Lower leg skin (tissue), 4 donors: ENCODE measurements at regions not wholly inside any gene's neighbourhood (a gene's known extent, or its start where the extent isn't known, plus 50 kb on each side); places are given as distances from the start of the nearest gene placed in this dataset.

ENCODE experiments used
- DNase-seq, 2 donors: peaks; one replicate each; pipeline ENCODE4 v3.0.0-alpha.2; 2019; ENCODE audit warnings: low spot score in 2 of 2
- H3K4me3 ChIP-seq: fragments of 200-600 bp; sonication (generic); 2 replicates; pipeline ENCODE4 v1.5.1; 2017; ENCODE audit warnings: mild to moderate bottlenecking, low read depth; ENCODE audit not compliant: poor library complexity, severe bottlenecking
- CTCF ChIP-seq, 3 donors: fragments of 450-650 bp; IDR thresholded peaks; one replicate each; pipeline ENCODE4 v1.5.1; 2016; ENCODE audit warnings: antibody characterized with exemption in 3 of 3, mild to moderate bottlenecking in 3 of 3, moderate library complexity in 2 of 3
- POLR2A ChIP-seq, 2 donors: fragments of 450-650 bp; IDR thresholded peaks; one replicate each; pipeline ENCODE4 v1.6.1; 2016 to 2017; ENCODE audit warnings: antibody characterized with exemption in 2 of 2, mild to moderate bottlenecking in 1 of 2, moderate library complexity in 1 of 2
- WGBS, 2 donors: methylation state at CpG; one replicate each; pipeline ENCODE4 v1.1.5; 2018; 5-methylcytosine and 5-hydroxymethylcytosine counted together
- intact Hi-C: fragments of 100-400 bp; cut with DNase I; formaldehyde crosslinking; loops from one replicate; pipeline ENCODE4 v1.15.0; 2023; ENCODE audit warnings: low total_unique reads

GRCh38 chr13:78402708-78403400 is 200.5 kb downstream of the POU4F1 start:
- no peak overlapping the region for H3K4me3 ChIP-seq
- intact Hi-C loops = no loop called here
- WGBS, 2 donors = 41 to 42% methylated on average over 2 of the region's 2 CpGs
- DNase-seq = no peak
- no peak for TF ChIP-seq POLR2A (IDR thresholded peaks at IDR 0.05)
- TF ChIP-seq CTCF (IDR thresholded peaks at IDR 0.05) = no peak

- intact Hi-C loops = no loop called here
- WGBS, 2 donors = 42 to 60% methylated on average over 7 of the region's 7 CpGs
- TF ChIP-seq CTCF (IDR thresholded peaks at IDR 0.05) (no peak), POLR2A (IDR thresholded peaks at IDR 0.05) (no peak)
- H3K4me3 ChIP-seq = no peak overlapping the region
- DNase-seq = no peak
These were observed 201.3 kb downstream of the POU4F1 start for GRCh38 chr13:78401873-78402707.

GRCh38 chr13:78398743-78399410 is 204.5 kb downstream of the POU4F1 start:
- intact Hi-C loops = no loop called here
- no peak overlapping the region for H3K4me3 ChIP-seq
- whole genome bisulfite sequencing, 2 donors = 76 to 83% methylated on average over 4 of the region's 4 CpGs
- DNase-seq = no peak
- no peak for TF ChIP-seq CTCF (IDR thresholded peaks at IDR 0.05)
- TF ChIP-seq POLR2A (IDR thresholded peaks at IDR 0.05) = no peak

GRCh38 chr13:78393286-78394142 is 209.8 kb downstream of the POU4F1 start:
- TF ChIP-seq POLR2A (IDR thresholded peaks at IDR 0.05) (no peak), CTCF (IDR thresholded peaks at IDR 0.05) (no peak)
- no peak for DNase-seq
- intact Hi-C loops = no loop called here
- H3K4me3 ChIP-seq = no peak overlapping the region
- WGBS, 2 donors = 65% methylated on average over 4 of the region's 4 CpGs

GRCh38 chr13:78383899-78384298 is 219.5 kb downstream of the POU4F1 start:
- intact Hi-C loops = no loop called here
- no peak for TF ChIP-seq POLR2A (IDR thresholded peaks at IDR 0.05)
- TF ChIP-seq CTCF (IDR thresholded peaks at IDR 0.05) = no peak
- no peak overlapping the region for H3K4me3 ChIP-seq
- no peak for DNase-seq
- 76 to 85% methylated on average over 1 of the region's 1 CpG for WGBS, 2 donors
